Brain microvascular endothelial cell (primary cell): ENCODE measurements at regions not wholly inside any gene's neighbourhood (a gene's known extent, or its start where the extent isn't known, plus 50 kb on each side); places are given as distances from the start of the nearest gene placed in this dataset.

Experiments used
- DNase-seq: peaks from one replicate; pipeline ENCODE4 v3.0.0-alpha.2; 2020
- H3K27ac ChIP-seq: fragments of 250-450 bp; sonication (Bioruptor Pico); 2 replicates; pipeline ENCODE4 v1.5.1; 2020; ENCODE audit warnings: mild to moderate bottlenecking, moderate library complexity
- H3K27me3 ChIP-seq: fragments of 250-450 bp; sonication (Bioruptor Pico); replicated peaks from 2 replicates; pipeline ENCODE4 v1.5.1; 2020; ENCODE audit warnings: mild to moderate bottlenecking
- H3K36me3 ChIP-seq: fragments of 250-450 bp; sonication (Bioruptor Pico); replicated peaks from 2 replicates; pipeline ENCODE4 v1.5.1; 2020; ENCODE audit warnings: mild to moderate bottlenecking
- H3K4me3 ChIP-seq: 2 replicates; pipeline ENCODE4 v1.5.1; 2011; ENCODE audit warnings: low read depth, mild to moderate bottlenecking, control low read depth, low read length, moderate library complexity
- CTCF ChIP-seq: IDR thresholded peaks from 2 replicates; pipeline ENCODE4 v1.5.1; 2011; ENCODE audit warnings: low read depth, mild to moderate bottlenecking, moderate library complexity, low read length, control low read depth, inconsistent platforms; ENCODE audit errors: missing control alignments
- in situ Hi-C: cut with HindIII; loops from 2 replicates; pipeline ENCODE4 v1.10.0; 2017; ENCODE audit warnings: low sequenced_read_pairs, low pct_ligation_motif_present

DNA sequence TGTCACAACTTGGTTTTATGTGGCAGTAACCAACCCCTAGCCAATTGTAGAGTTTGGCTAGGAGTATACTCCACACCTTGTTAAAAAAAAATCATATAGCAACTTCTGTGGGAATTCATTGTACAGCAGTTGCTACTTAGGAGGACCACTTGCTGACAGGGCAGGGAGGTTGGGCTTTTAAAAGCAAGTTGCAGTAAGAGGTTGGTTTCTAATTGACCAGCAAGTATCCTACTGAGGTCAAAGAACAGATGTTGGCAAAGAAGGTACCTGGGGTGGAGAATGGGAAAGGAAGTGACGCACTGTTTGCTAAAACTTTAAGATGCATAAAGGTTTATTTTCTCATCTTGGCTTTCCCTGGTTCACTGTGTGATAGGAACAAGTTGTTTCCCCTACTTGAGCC lies 104.6 kb downstream of the TBX3 start:
- Histone ChIP-seq H3K36me3 (no peaks in the 10 kb centered on the region), H3K27me3 (no peaks in the 10 kb centered on the region), H3K4me3 (no peak overlapping the region), H3K27ac (no peak overlapping the region)
- DNase-seq = no peak
- in situ Hi-C loops = no loop called here
- TF ChIP-seq CTCF = no peak

GRCh38 chr12:114562654-114563053 lies 121.3 kb downstream of the TBX3 start:
- in situ Hi-C loops = no loop called here
- DNase-seq = no peak

GRCh38 chr12:114555451-114555850 lies 128.5 kb downstream of the TBX3 start:
- Histone ChIP-seq H3K4me3 (no peak overlapping the region), H3K27ac (no peak overlapping the region), H3K36me3 (no peaks in the 10 kb centered on the region), H3K27me3 (no peaks in the 10 kb centered on the region)
- no peak for TF ChIP-seq CTCF
- no peak for DNase-seq
- in situ Hi-C loops = no loop called here

More at GRCh38 chr12:114562654-114563053, 121.3 kb downstream of the TBX3 start:
- Histone ChIP-seq H3K27ac (no peak overlapping the region), H3K4me3 (no peak overlapping the region), H3K36me3 (no peaks in the 10 kb centered on the region), H3K27me3 (no peaks in the 10 kb centered on the region)
- TF ChIP-seq CTCF = no peak

DNA sequence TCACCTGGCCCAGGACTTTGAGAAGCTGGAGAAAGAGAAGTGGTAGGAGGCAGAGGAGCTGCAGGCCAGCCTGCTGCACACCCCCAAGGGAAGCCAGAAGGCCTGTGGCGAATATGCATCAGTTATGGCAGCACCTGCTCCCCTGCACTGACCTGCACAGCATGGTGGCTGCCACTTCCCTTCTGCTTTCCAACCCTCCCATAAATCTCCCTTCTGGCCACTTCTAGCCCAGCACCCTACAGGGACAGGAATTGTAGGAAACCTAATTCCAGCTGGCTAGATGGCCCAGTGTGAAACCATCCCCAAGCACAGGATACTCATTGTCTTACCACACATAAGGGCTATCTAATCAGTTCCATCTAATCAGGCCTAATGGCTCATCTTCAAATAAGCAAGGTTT lies 136.3 kb downstream of the TBX3 start:
- Histone ChIP-seq H3K27me3 (no peaks in the 10 kb centered on the region), H3K36me3 (no peaks in the 10 kb centered on the region), H3K27ac (no peak overlapping the region), H3K4me3 (no peak overlapping the region)
- DNase-seq = no peak
- TF ChIP-seq CTCF = no peak
- in situ Hi-C loops = no loop called here

- in situ Hi-C loops = no loop called here
- no peak for DNase-seq
- no peaks in the 10 kb centered on the region for H3K27me3 ChIP-seq
- H3K27ac ChIP-seq = no peak overlapping the region
- no peak for TF ChIP-seq CTCF
- H3K36me3 ChIP-seq = no peaks in the 10 kb centered on the region
- H3K4me3 ChIP-seq = no peak overlapping the region
Measured at GRCh38 chr12:114530417-114530816, 124.5 kb upstream of the TBX5 start.

DNA sequence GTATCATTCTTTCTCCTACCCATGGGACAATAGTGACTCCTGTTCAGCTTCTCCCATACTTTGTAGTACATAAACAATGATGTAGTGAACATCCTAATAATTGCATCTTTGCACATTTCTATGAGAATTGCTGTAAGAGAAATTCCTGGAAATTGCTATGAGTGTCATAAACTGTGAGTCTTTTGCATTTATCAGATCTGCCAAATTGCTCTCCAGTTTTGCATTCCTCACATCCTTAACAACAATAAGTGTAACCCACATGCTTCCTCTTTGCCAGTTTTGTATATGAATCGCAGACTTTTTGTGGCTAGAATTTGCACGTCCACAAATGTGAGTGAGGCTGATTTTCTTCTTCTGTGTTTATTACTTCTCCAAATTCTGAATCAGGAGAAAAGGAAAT lies 124.0 kb upstream of the TBX5 start:
- DNase-seq = no peak
- in situ Hi-C loops = no loop called here
- no peak for TF ChIP-seq CTCF
- Histone ChIP-seq H3K27me3 (no peaks in the 10 kb centered on the region), H3K36me3 (no peaks in the 10 kb centered on the region), H3K4me3 (no peak overlapping the region), H3K27ac (no peak overlapping the region)
